Sigmoid colon (tissue), 6 donors: ENCODE measurements at regions not wholly inside any gene's neighbourhood (a gene's known extent, or its start where the extent isn't known, plus 50 kb on each side); places are given as distances from the start of the nearest gene placed in this dataset.
A peak's percentile ranks its signal among the peaks of the same experiment; 100 is the strongest.

Experiments used
- DNase-seq: peaks from one replicate; pipeline ENCODE4 v3.0.0-alpha.2; 2019
- H3K27ac ChIP-seq, 4 donors: fragments of 200-600 bp; sonication (generic); one replicate each; pipeline ENCODE4 v1.5.1; 2016 to 2019; ENCODE audit warnings: mild to moderate bottlenecking in 1 of 4
- H3K27me3 ChIP-seq, 3 donors: fragments of 200-600 bp; sonication (generic); one replicate each; pipeline ENCODE4 v1.5.1; 2019; ENCODE audit warnings: mild to moderate bottlenecking in 1 of 3
- H3K36me3 ChIP-seq, 4 donors: fragments of 200-600 bp; sonication (generic); one replicate each; pipeline ENCODE4 v1.5.1; 2016 to 2019
- H3K4me1 ChIP-seq, 4 donors: fragments of 200-600 bp; sonication (generic); one replicate each; pipeline ENCODE4 v1.5.1; 2017 to 2019
- H3K4me3 ChIP-seq, 4 donors: fragments of 200-600 bp; sonication (generic); one replicate each; pipeline ENCODE4 v1.5.1; 2017 to 2019; ENCODE audit warnings: mild to moderate bottlenecking in 2 of 4, moderate library complexity in 1 of 4
- H3K9me3 ChIP-seq, 4 donors: fragments of 200-600 bp in 3 of 4; sonication (generic) in 3 of 4; one replicate each; pipeline versions ENCODE4 v1.5.1 to v1.6.1; 2013 to 2019
- EP300 ChIP-seq, 4 donors: sonication (generic); formaldehyde crosslinking; IDR thresholded peaks; one replicate each; pipeline ENCODE4 v1.6.1; 2017; ENCODE audit warnings: antibody characterized with exemption in 4 of 4
- POLR2A ChIP-seq, 2 donors: fragments of 450-650 bp; IDR thresholded peaks; one replicate each; pipeline ENCODE4 v1.6.1; 2016; ENCODE audit warnings: antibody characterized with exemption in 2 of 2, mild to moderate bottlenecking in 2 of 2, moderate library complexity in 2 of 2
- POLR2AphosphoS5 ChIP-seq, 4 donors: sonication (generic); formaldehyde crosslinking; IDR thresholded peaks; one replicate each; pipeline ENCODE4 v1.6.1; 2017; ENCODE audit warnings: antibody characterized with exemption in 4 of 4
- WGBS, 2 donors: extraction: QIAGEN DNeasy Blood & Tissue Kit; methylation state at CpG; one replicate each; pipeline ENCODE4 v1.1.7; 2013; 5-methylcytosine and 5-hydroxymethylcytosine counted together
- intact Hi-C: fragments of 100-400 bp; cut with DNase I; formaldehyde crosslinking; loops from one replicate; pipeline ENCODE4 v1.15.1; 2023
- TF ChIP-seq, protein P1 (sequence below), 4 experiments: fragments of 450-650 bp in 3 of 4; fragments of 200-600 bp in 1 of 4; IDR thresholded peaks; one replicate each; pipeline ENCODE4 v1.5.1; 2016 to 2019; ENCODE audit warnings: antibody characterized with exemption in 4 of 4, mild to moderate bottlenecking in 3 of 4, moderate library complexity in 2 of 4
- donor health status: healthy with polysubstance abuse.
- donor health status: healthy.

DNA sequence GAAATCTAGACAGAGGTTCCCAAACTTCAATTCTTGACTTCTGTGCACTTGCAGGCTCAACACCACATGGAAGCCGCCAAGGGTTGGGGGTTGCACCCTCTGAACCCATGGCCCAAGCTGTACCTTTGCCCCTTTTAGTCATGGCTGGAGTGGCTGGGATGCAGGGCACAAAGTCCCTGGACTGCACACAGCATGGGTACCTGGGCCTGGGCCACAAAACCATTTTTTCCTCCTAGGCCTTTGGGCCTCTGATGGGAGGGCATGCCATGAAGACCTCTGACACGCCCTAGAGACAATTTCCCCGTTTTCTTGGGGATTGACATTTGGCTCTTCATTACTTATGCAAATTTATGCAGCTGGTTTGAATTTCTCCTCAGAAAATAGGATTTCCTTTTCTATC lies 342.0 kb downstream of the TPBG start:
- Histone ChIP-seq H3K36me3 (no peaks in the 10 kb centered on the region), H3K27ac (no peak overlapping the region), H3K9me3 (no peaks in the 10 kb centered on the region), H3K27me3 (no peaks in the 10 kb centered on the region), H3K4me3 (no peak overlapping the region), H3K4me1 (no peaks in the 10 kb centered on the region)
- intact Hi-C loops: no loop called here
- WGBS, 2 donors: 83 to 88% methylated on average over 3 of the region's 3 CpGs
- no peak for DNase-seq
- TF ChIP-seq EP300 (IDR thresholded peaks at IDR 0.05) (no peak), POLR2AphosphoS5 (IDR thresholded peaks at IDR 0.05) (no peak), POLR2A (IDR thresholded peaks at IDR 0.05) (no peak)
- TF ChIP-seq, protein P1, sequence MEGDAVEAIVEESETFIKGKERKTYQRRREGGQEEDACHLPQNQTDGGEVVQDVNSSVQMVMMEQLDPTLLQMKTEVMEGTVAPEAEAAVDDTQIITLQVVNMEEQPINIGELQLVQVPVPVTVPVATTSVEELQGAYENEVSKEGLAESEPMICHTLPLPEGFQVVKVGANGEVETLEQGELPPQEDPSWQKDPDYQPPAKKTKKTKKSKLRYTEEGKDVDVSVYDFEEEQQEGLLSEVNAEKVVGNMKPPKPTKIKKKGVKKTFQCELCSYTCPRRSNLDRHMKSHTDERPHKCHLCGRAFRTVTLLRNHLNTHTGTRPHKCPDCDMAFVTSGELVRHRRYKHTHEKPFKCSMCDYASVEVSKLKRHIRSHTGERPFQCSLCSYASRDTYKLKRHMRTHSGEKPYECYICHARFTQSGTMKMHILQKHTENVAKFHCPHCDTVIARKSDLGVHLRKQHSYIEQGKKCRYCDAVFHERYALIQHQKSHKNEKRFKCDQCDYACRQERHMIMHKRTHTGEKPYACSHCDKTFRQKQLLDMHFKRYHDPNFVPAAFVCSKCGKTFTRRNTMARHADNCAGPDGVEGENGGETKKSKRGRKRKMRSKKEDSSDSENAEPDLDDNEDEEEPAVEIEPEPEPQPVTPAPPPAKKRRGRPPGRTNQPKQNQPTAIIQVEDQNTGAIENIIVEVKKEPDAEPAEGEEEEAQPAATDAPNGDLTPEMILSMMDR (IDR thresholded peaks at IDR 0.05): no peak

DNA sequence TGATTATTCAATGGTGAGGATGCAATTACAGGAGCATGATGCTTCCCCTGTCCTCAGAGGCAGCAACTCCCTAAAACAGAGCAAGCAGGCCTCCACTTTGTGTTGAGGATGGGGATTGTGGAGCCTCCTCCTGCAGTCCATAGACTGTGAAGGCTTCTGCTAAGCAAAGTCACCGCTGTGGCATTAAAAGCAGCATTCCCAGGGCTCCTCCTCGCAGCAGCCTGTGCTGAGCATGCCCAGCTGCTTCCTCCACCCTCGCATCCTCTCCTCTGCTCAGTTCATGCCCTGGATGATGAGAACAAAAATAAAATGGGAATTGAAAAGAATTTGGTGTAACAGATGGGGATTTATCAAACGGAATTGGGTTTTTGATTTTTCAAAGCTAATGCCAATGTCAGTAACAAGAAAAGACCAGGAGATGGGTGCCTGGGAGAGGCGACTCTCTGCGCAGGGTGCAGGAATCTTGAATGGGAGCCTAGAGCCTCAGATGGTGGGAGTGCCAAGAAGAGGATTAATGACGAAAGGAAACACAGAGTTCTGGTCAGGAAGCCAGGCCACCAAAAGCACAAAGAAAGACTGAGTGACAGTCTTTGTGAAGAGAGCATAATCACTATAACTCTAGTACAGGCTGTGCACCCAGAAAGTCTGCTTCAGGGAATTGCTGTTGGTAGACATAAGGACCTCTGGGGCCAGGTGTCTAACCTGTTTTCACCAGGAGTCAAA lies 347.6 kb downstream of the TPBG start:
- WGBS, 2 donors: 76 to 83% methylated on average over 7 of the region's 7 CpGs

DNA sequence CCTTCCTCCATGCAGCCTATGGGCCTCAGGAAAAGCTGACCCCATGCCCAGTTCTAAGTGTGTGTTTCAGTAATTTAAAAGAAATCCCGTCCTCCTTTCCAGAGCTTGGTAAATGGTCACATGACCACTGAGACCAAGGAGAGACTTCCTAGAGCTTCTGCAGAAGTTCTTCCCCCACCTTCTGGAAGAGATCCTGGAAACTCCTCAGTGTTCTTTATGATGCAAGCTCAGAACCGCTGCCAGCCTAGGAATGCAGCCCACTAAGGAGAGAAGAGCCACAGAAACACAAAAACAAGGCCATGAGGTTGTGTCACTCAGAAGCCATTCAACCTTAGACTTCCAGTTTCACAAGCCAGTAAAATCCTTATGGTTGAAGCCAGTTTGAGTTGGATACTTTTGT lies 348.4 kb downstream of the TPBG start:
- intact Hi-C loops: no loop called here
- Histone ChIP-seq H3K4me3 (no peak overlapping the region), H3K27ac (peak overlapping the region in 1 of 4 donors; percentile 70), H3K36me3 (no peaks in the 10 kb centered on the region), H3K9me3 (no peaks in the 10 kb centered on the region), H3K27me3 (no peaks in the 10 kb centered on the region), H3K4me1 (no peaks in the 10 kb centered on the region)
- DNase-seq: no peak
- 65 to 75% methylated on average over 2 of the region's 2 CpGs for WGBS, 2 donors
- TF ChIP-seq, protein P1 (IDR thresholded peaks at IDR 0.05): no peak
- TF ChIP-seq EP300 (IDR thresholded peaks at IDR 0.05): no peak
- TF ChIP-seq POLR2AphosphoS5 (IDR thresholded peaks at IDR 0.05): no peak
- TF ChIP-seq POLR2A (IDR thresholded peaks at IDR 0.05): no peak

More for the DNA sequence above, 347.6 kb downstream of the TPBG start:
- no peaks in the 10 kb centered on the region for H3K9me3 ChIP-seq
- no peaks in the 10 kb centered on the region for H3K27me3 ChIP-seq
- intact Hi-C loops: no loop called here
- no peak for DNase-seq
- no peaks in the 10 kb centered on the region for H3K36me3 ChIP-seq
- TF ChIP-seq EP300 (IDR thresholded peaks at IDR 0.05): no peak
- TF ChIP-seq POLR2AphosphoS5 (IDR thresholded peaks at IDR 0.05): no peak
- TF ChIP-seq, protein P1 (IDR thresholded peaks at IDR 0.05): no peak
- no peak for TF ChIP-seq POLR2A (IDR thresholded peaks at IDR 0.05)
- H3K4me3 ChIP-seq: no peak overlapping the region
- H3K4me1 ChIP-seq: no peaks in the 10 kb centered on the region
- H3K27ac ChIP-seq: peak overlapping the region in 1 of 4 donors; percentile 70

DNA sequence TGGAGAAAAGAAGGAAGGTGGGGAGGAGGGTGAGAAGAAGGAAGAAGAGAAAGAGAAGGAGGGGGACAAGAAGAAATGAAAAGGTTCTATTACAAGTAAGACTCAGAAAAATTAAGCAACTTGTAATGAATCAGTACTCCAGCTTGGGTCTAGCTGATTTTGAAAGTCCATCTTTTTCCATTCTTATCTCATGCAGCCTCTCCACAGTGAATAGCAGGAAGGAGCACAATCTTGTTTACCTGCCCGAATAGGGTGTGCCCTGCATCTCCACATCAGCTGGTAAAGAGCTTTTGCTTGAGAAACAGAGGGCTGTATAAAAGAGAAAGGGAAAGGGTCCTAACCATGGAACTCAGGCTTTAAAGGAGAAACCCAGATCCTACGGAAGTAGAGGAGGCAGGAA lies 348.8 kb downstream of the TPBG start:
- no peaks in the 10 kb centered on the region for H3K36me3 ChIP-seq
- no peaks in the 10 kb centered on the region for H3K9me3 ChIP-seq
- WGBS, 2 donors: 21 to 61% methylated on average over 2 of the region's 2 CpGs
- no peak overlapping the region for H3K4me3 ChIP-seq
- no peaks in the 10 kb centered on the region for H3K27me3 ChIP-seq
- H3K4me1 ChIP-seq: no peaks in the 10 kb centered on the region
- intact Hi-C loops: no loop called here
- peak overlapping the region in 1 of 4 donors; percentile 70 for H3K27ac ChIP-seq
- DNase-seq: no peak
- TF ChIP-seq POLR2AphosphoS5 (IDR thresholded peaks at IDR 0.05) (no peak), EP300 (IDR thresholded peaks at IDR 0.05) (no peak), POLR2A (IDR thresholded peaks at IDR 0.05) (no peak)
- TF ChIP-seq, protein P1 (IDR thresholded peaks at IDR 0.05): no peak

DNA sequence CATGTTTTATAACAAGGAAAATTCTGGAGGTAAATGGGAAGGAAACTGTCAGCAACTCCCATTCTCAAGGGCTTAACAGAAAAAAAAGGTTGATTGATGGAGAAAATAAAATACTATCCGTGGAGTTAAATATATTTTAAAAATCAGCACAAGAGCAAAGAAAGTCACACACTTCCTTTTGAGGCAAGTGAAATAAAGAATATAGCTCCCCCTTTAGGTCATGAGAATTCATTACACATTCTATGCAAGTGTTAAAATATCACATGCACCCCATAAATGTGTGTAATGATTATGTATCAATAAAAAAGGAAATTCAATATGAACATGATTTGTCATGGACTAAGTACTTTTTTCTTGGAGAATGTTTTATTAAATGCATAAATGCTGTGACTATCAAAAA lies 349.2 kb downstream of the TPBG start:
- TF ChIP-seq, protein P1 (IDR thresholded peaks at IDR 0.05): no peak
- no peak for TF ChIP-seq EP300 (IDR thresholded peaks at IDR 0.05)
- no peak for TF ChIP-seq POLR2A (IDR thresholded peaks at IDR 0.05)
- no peak for TF ChIP-seq POLR2AphosphoS5 (IDR thresholded peaks at IDR 0.05)
- Histone ChIP-seq H3K9me3 (no peaks in the 10 kb centered on the region), H3K27ac (peak overlapping the region in 1 of 4 donors; percentile 70), H3K4me1 (no peaks in the 10 kb centered on the region), H3K4me3 (no peak overlapping the region), H3K27me3 (no peaks in the 10 kb centered on the region), H3K36me3 (no peaks in the 10 kb centered on the region)
- DNase-seq: no peak
- 19 to 44% methylated on average over 1 of the region's 1 CpG for WGBS, 2 donors
- intact Hi-C loops: no loop called here
